Endothelial cell of umbilical vein (primary cell): ENCODE measurements at regions not wholly inside any gene's neighbourhood (a gene's known extent, or its start where the extent isn't known, plus 50 kb on each side); places are given as distances from the start of the nearest gene placed in this dataset.

Experiments
- CTCF ChIP-seq, 2 donors: IDR thresholded peaks; 1 replicate in 1 of 2; 2 replicates in 1 of 2; pipeline ENCODE4 v1.5.1; 2011; ENCODE audit warnings: low read length in 2 of 2, mild to moderate bottlenecking in 2 of 2, moderate library complexity in 2 of 2, control low read depth in 1 of 2, inconsistent platforms in 1 of 2, low read depth in 1 of 2; ENCODE audit not compliant: insufficient read depth in 1 of 2; ENCODE audit errors: extremely low read depth in 1 of 2
- EZH2 ChIP-seq: IDR thresholded peaks from 2 replicates; pipeline ENCODE4 v1.6.1; 2012; ENCODE audit warnings: borderline replicate concordance, low read depth, mild to moderate bottlenecking, moderate library complexity, low read length, inconsistent platforms; ENCODE audit not compliant: severe bottlenecking
- FOS ChIP-seq: IDR thresholded peaks from 2 replicates; pipeline ENCODE4 v1.6.1; 2011; ENCODE audit warnings: mild to moderate bottlenecking, low read length, moderate library complexity, borderline replicate concordance; ENCODE audit not compliant: insufficient read depth
- JUN ChIP-seq: IDR thresholded peaks from 2 replicates; pipeline ENCODE4 v1.6.1; 2011; ENCODE audit warnings: borderline replicate concordance, low read depth; ENCODE audit not compliant: insufficient read length, insufficient read depth
- MAX ChIP-seq: IDR thresholded peaks from 2 replicates; pipeline ENCODE4 v1.6.1; 2011; ENCODE audit not compliant: insufficient read depth, insufficient read length
- MYC ChIP-seq: IDR thresholded peaks from one replicate; pipeline ENCODE4 v1.6.1; 2011; ENCODE audit warnings: mild to moderate bottlenecking, low read depth, low read length
- POLR2A ChIP-seq: IDR thresholded peaks from 2 replicates; pipeline ENCODE4 v1.6.1; 2012; ENCODE audit warnings: low read depth, mild to moderate bottlenecking, control low read depth, low read length
- POLR2AphosphoS5 ChIP-seq: IDR thresholded peaks from 2 replicates; pipeline ENCODE4 v1.6.1; 2012; ENCODE audit warnings: low read depth, mild to moderate bottlenecking, control low read depth, low read length, moderate library complexity; ENCODE audit not compliant: insufficient read depth

GRCh38 chr7:116392806-116393205 lies 106.7 kb upstream of the CAV2 start:
- TF ChIP-seq CTCF (IDR thresholded peaks at IDR 0.05; ENCODE audit: extremely low read depth in 1 of 2, insufficient read depth in 1 of 2, low read depth in 1 of 2, low read length in 2 of 2) (no peak), MYC (no peak), EZH2 (no peak), POLR2AphosphoS5 (no peak), POLR2A (no peak), FOS (no peak), MAX (no peak), JUN (no peak)
